ENCODE measurements at regions not wholly inside any gene's neighbourhood (a gene's known extent, or its start where the extent isn't known, plus 50 kb on each side); places are given as distances from the start of the nearest gene placed in this dataset.
"Not testable (repeated sequence)": the region's sequence is repeated elsewhere in the genome, so short reads cannot be mapped to it uniquely, and the experiment has no call there.

- H3K36me3 ChIP-seq (ENCODE audit: control insufficient read depth, insufficient read depth, low read length); H3K9me3 Mint-ChIP-seq; H3K36me3 Mint-ChIP-seq; intact Hi-C loops (cut with micrococcal nuclease); H3K4me1 Mint-ChIP-seq; H3K4me3 Mint-ChIP-seq; ATAC-seq; H3K27me3 ChIP-seq (ENCODE audit: control insufficient read depth, insufficient read depth, low read length); DNase-seq; H3K4me3 ChIP-seq (ENCODE audit: low read length); H3K4me1 ChIP-seq (ENCODE audit: control insufficient read depth, insufficient read depth, low read length); H3K27me3 Mint-ChIP-seq (ENCODE audit: low read depth in 2 of 2); H3K9me3 ChIP-seq (ENCODE audit: control insufficient read depth, insufficient read depth, low read length); H3K27ac Mint-ChIP-seq; H3K27ac ChIP-seq (ENCODE audit: low read length): not testable (repeated sequence)
- WGBS (ENCODE audit: insufficient coverage): 97% methylated on average over 9 of the region's 30 CpGs
Observed at GRCh38 chr5:99410386-99410785, 481.6 kb upstream of the CHD1 start.

GRCh38 chr5:99404764-99405302 is 476.0 kb upstream of the CHD1 start:
- 100% methylated on average over 1 of the region's 3 CpGs for WGBS (ENCODE audit: insufficient coverage)
- H3K4me3 ChIP-seq (ENCODE audit: low read length); H3K9me3 ChIP-seq (ENCODE audit: control insufficient read depth, insufficient read depth, low read length); ATAC-seq; intact Hi-C loops (cut with micrococcal nuclease); H3K36me3 ChIP-seq (ENCODE audit: control insufficient read depth, insufficient read depth, low read length); H3K4me3 Mint-ChIP-seq; H3K36me3 Mint-ChIP-seq; H3K4me1 ChIP-seq (ENCODE audit: control insufficient read depth, insufficient read depth, low read length); H3K9me3 Mint-ChIP-seq; DNase-seq; H3K27me3 ChIP-seq (ENCODE audit: control insufficient read depth, insufficient read depth, low read length); H3K27ac ChIP-seq (ENCODE audit: low read length); H3K27ac Mint-ChIP-seq; H3K4me1 Mint-ChIP-seq; H3K27me3 Mint-ChIP-seq (ENCODE audit: low read depth in 2 of 2): not testable (repeated sequence)

- intact Hi-C loops (cut with micrococcal nuclease); DNase-seq; H3K9me3 ChIP-seq (ENCODE audit: control insufficient read depth, insufficient read depth, low read length); H3K27ac ChIP-seq (ENCODE audit: low read length); H3K4me3 ChIP-seq (ENCODE audit: low read length); H3K27me3 Mint-ChIP-seq (ENCODE audit: low read depth in 2 of 2); ATAC-seq; H3K4me1 Mint-ChIP-seq; H3K4me1 ChIP-seq (ENCODE audit: control insufficient read depth, insufficient read depth, low read length); H3K27ac Mint-ChIP-seq; H3K27me3 ChIP-seq (ENCODE audit: control insufficient read depth, insufficient read depth, low read length); H3K4me3 Mint-ChIP-seq; H3K9me3 Mint-ChIP-seq; H3K36me3 ChIP-seq (ENCODE audit: control insufficient read depth, insufficient read depth, low read length); H3K36me3 Mint-ChIP-seq: not testable (repeated sequence)
- WGBS (ENCODE audit: insufficient coverage): no CpG with 5 or more reads among the region's 1 CpG
Observed at GRCh38 chr5:99400571-99400970, 471.8 kb upstream of the CHD1 start.

GRCh38 chr5:99398976-99399375 is 470.2 kb upstream of the CHD1 start:
- H3K4me1 ChIP-seq (ENCODE audit: control insufficient read depth, insufficient read depth, low read length): no peaks in the 10 kb centered on the region
- Mint-ChIP-seq H3K36me3 (no peaks in the 10 kb centered on the region), H3K4me1 (no peaks in the 10 kb centered on the region), H3K4me3 (no peak overlapping the region), H3K27me3 (ENCODE audit: low read depth in 2 of 2) (no peaks in the 10 kb centered on the region), H3K9me3 (peaks cover 5 to 8% of the 10 kb centered on the region in 2 donors), H3K27ac (no peak overlapping the region)
- no peak for DNase-seq
- H3K9me3 ChIP-seq (ENCODE audit: control insufficient read depth, insufficient read depth, low read length): no peaks in the 10 kb centered on the region
- ATAC-seq: no peak
- no peak for TF ChIP-seq CTCF (IDR thresholded peaks at IDR 0.05)
- no peak overlapping the region for H3K4me3 ChIP-seq (ENCODE audit: low read length)
- no peaks in the 10 kb centered on the region for H3K36me3 ChIP-seq (ENCODE audit: control insufficient read depth, insufficient read depth, low read length)
- intact Hi-C loops (cut with micrococcal nuclease): no loop called here
- H3K27me3 ChIP-seq (ENCODE audit: control insufficient read depth, insufficient read depth, low read length): no peaks in the 10 kb centered on the region
- no peak overlapping the region for H3K27ac ChIP-seq (ENCODE audit: low read length)

- intact Hi-C loops (cut with micrococcal nuclease): no loop called here
- Mint-ChIP-seq H3K9me3 (peaks cover 12 to 14% of the 10 kb centered on the region in 2 donors), H3K27ac (no peak overlapping the region), H3K4me1 (no peaks in the 10 kb centered on the region), H3K27me3 (ENCODE audit: low read depth in 2 of 2) (no peaks in the 10 kb centered on the region), H3K36me3 (no peaks in the 10 kb centered on the region), H3K4me3 (no peak overlapping the region)
- no peaks in the 10 kb centered on the region for H3K4me1 ChIP-seq (ENCODE audit: control insufficient read depth, insufficient read depth, low read length)
- H3K36me3 ChIP-seq (ENCODE audit: control insufficient read depth, insufficient read depth, low read length): no peaks in the 10 kb centered on the region
- H3K9me3 ChIP-seq (ENCODE audit: control insufficient read depth, insufficient read depth, low read length): no peaks in the 10 kb centered on the region
- no CpG with 5 or more reads among the region's 1 CpG for WGBS (ENCODE audit: insufficient coverage)
- DNase-seq (no peak), ATAC-seq (no peak)
- no peak overlapping the region for H3K27ac ChIP-seq (ENCODE audit: low read length)
- TF ChIP-seq CTCF (IDR thresholded peaks at IDR 0.05): no peak
- no peak overlapping the region for H3K4me3 ChIP-seq (ENCODE audit: low read length)
- no peaks in the 10 kb centered on the region for H3K27me3 ChIP-seq (ENCODE audit: control insufficient read depth, insufficient read depth, low read length)
Observed at GRCh38 chr5:99386406-99387077, 457.7 kb upstream of the CHD1 start.
